Activated CD4-positive, alpha-beta T cell treated with anti-CD3 and anti-CD28 coated beads, Interleukin-2, amount 50 U/mL, for 16 hours (primary cell): ENCODE measurements at regions not wholly inside any gene's neighbourhood (a gene's known extent, or its start where the extent isn't known, plus 50 kb on each side); places are given as distances from the start of the nearest gene placed in this dataset.
"Not testable (repeated sequence)": the region's sequence is repeated elsewhere in the genome, so short reads cannot be mapped to it uniquely, and the experiment has no call there.

ENCODE experiments used
- DNase-seq: peaks from one replicate; pipeline ENCODE4 v3.0.0-alpha.2; 2020

GRCh38 chr4:89491761-89492160 is 184.2 kb upstream of the GPRIN3 start:
- DNase-seq = no peak

- DNase-seq = not testable (repeated sequence)
Observed at GRCh38 chr4:89489921-89490431, 182.4 kb upstream of the GPRIN3 start.

GRCh38 chr4:89489338-89489771 is 181.8 kb upstream of the GPRIN3 start:
- DNase-seq = no peak

- no peak for DNase-seq
Observed at GRCh38 chr4:89488736-89489135, 181.1 kb upstream of the GPRIN3 start.

- DNase-seq = no peak
Observed at GRCh38 chr4:89486673-89487072, 179.1 kb upstream of the GPRIN3 start.

GRCh38 chr4:89486042-89486441 is 178.4 kb upstream of the GPRIN3 start:
- peak; percentile 14 for DNase-seq

GRCh38 chr4:89483833-89484232 is 176.2 kb upstream of the GPRIN3 start:
- no peak for DNase-seq

- no peak for DNase-seq
Observed at GRCh38 chr4:89482926-89483595, 175.5 kb upstream of the GPRIN3 start.

- DNase-seq = peak; percentile 36
Observed at GRCh38 chr4:89482251-89482650, 174.7 kb upstream of the GPRIN3 start.

- peak; percentile 86 for DNase-seq
Observed at GRCh38 chr4:89469930-89470375, 162.4 kb upstream of the GPRIN3 start.

GRCh38 chr4:89469516-89469915 is 161.9 kb upstream of the GPRIN3 start:
- DNase-seq = no peak

GRCh38 chr4:89468602-89469001 is 161.0 kb upstream of the GPRIN3 start:
- no peak for DNase-seq

GRCh38 chr4:89463341-89463740 is 155.7 kb upstream of the GPRIN3 start:
- DNase-seq = no peak

- DNase-seq = no peak
Observed at GRCh38 chr4:89447543-89447942, 139.9 kb upstream of the GPRIN3 start.

- no peak for DNase-seq
Observed at GRCh38 chr4:89446193-89446592, 138.6 kb upstream of the GPRIN3 start.

- DNase-seq = no peak
Observed at GRCh38 chr4:89439533-89439932, 131.9 kb upstream of the GPRIN3 start.

GRCh38 chr4:89438102-89438831 is 130.7 kb upstream of the GPRIN3 start:
- peak; percentile 65 for DNase-seq

GRCh38 chr4:89434364-89434988 is 126.9 kb upstream of the GPRIN3 start:
- peak; percentile 49 for DNase-seq

GRCh38 chr4:89427782-89428181 is 120.2 kb upstream of the GPRIN3 start:
- no peak for DNase-seq

GRCh38 chr4:89425023-89425422 is 117.4 kb upstream of the GPRIN3 start:
- DNase-seq = no peak

- no peak for DNase-seq
Observed at GRCh38 chr4:89422441-89422990, 114.9 kb upstream of the GPRIN3 start.

GRCh38 chr4:89420507-89420906 is 112.9 kb upstream of the GPRIN3 start:
- no peak for DNase-seq

- no peak for DNase-seq
Observed at GRCh38 chr4:89419111-89419695, 111.6 kb upstream of the GPRIN3 start.
